Kidney (tissue), 13 donors: ENCODE measurements at regions not wholly inside any gene's neighbourhood (a gene's known extent, or its start where the extent isn't known, plus 50 kb on each side); places are given as distances from the start of the nearest gene placed in this dataset.

ENCODE experiments used
- DNase-seq, 5 donors: peaks; one replicate each; pipeline ENCODE4 v3.0.0-alpha.2; 2013 to 2020
- FAIRE-seq: peaks from 2 replicates; lab custom pipeline; 2012; peaks lifted over from hg19 to GRCh38; lab: Jason Lieb, UNC
- H3K27ac ChIP-seq, 2 donors: one replicate each; pipeline ENCODE4 v1.7.0; 2013; ENCODE audit warnings: low read depth in 2 of 2, low read length in 2 of 2, inconsistent platforms in 1 of 2
- H3K27me3 ChIP-seq: one replicate; pipeline ENCODE4 v1.7.1; 2013; ENCODE audit warnings: low read length, inconsistent platforms; ENCODE audit not compliant: control insufficient read depth, insufficient read depth
- H3K36me3 ChIP-seq, 3 donors: one replicate each; pipeline versions ENCODE4 v1.7.0 to v1.7.1; 2013; ENCODE audit warnings: low read length in 3 of 3, control low read depth in 1 of 3, inconsistent platforms in 1 of 3; ENCODE audit not compliant: insufficient read depth in 3 of 3, control insufficient read depth in 2 of 3
- H3K4me1 ChIP-seq, 3 donors: one replicate each; pipeline versions ENCODE4 v1.7.0 to v1.7.1; 2013; ENCODE audit warnings: low read length in 3 of 3, inconsistent platforms in 1 of 3, low read depth in 1 of 3; ENCODE audit not compliant: control insufficient read depth in 2 of 3, insufficient read depth in 2 of 3
- H3K4me3 ChIP-seq, 3 donors: one replicate each; pipeline versions ENCODE4 v1.7.0 to v1.8.1; 2013; ENCODE audit warnings: low read length in 3 of 3, control low read depth in 1 of 3, inconsistent platforms in 1 of 3
- H3K9ac ChIP-seq, 3 donors: one replicate each; pipeline versions ENCODE4 v1.7.0 to v1.7.1; 2013; ENCODE audit warnings: low read length in 3 of 3, control low read depth in 1 of 3, inconsistent platforms in 1 of 3
- H3K9me3 ChIP-seq, 3 donors: one replicate each; pipeline versions ENCODE4 v1.7.0 to v1.7.1; 2013; ENCODE audit warnings: low read length in 3 of 3, control low read depth in 1 of 3, inconsistent platforms in 1 of 3; ENCODE audit not compliant: control insufficient read depth in 2 of 3, insufficient read depth in 1 of 3
- CTCF ChIP-seq: IDR thresholded peaks from 3 replicates; pipeline ENCODE4 v1.5.1; 2012; ENCODE audit warnings: mild to moderate bottlenecking, moderate library complexity, borderline replicate concordance; ENCODE audit not compliant: insufficient read depth; ENCODE audit errors: extremely low read depth
- intact Hi-C: fragments of 100-400 bp; cut with DNase I; formaldehyde crosslinking; loops from one replicate; pipeline ENCODE4 v1.11.1; 2022
- donor health status: control.
- donor health status: control.
- donor health status: control.
- donor health status: control.
- donor health status: control.
- donor health status: DM: yes; HTN: yes; CAD: no.
- donor health status: Normal renal cell carcinoma (clear cell type).

- Histone ChIP-seq H3K27me3 (no peaks in the 10 kb centered on the region), H3K4me1 (peaks cover 4 to 41% (median 37%) of the 10 kb centered on the region in 3 donors), H3K27ac (peak overlapping the region; percentile 86 to 92), H3K9me3 (no peaks in the 10 kb centered on the region), H3K36me3 (peaks cover 2 to 24% (median 4%) of the 10 kb centered on the region in 3 donors), H3K4me3 (peak overlapping the region in 1 of 3 donors; percentile 12), H3K9ac (peak overlapping the region in 2 of 3 donors; percentile 43 to 48)
- intact Hi-C loops, result no loop called here
- DNase-seq, result no peak
- TF ChIP-seq CTCF, result no peak
- FAIRE-seq, result no peak
These were observed 98.5 kb downstream of the RFLNA start for GRCh38 chr12:124393414-124393790.

- Histone ChIP-seq H3K27me3 (no peaks in the 10 kb centered on the region), H3K9ac (peak overlapping the region in 2 of 3 donors; percentile 43 to 48), H3K4me3 (peak overlapping the region in 1 of 3 donors; percentile 12), H3K4me1 (peaks cover 4 to 47% (median 43%) of the 10 kb centered on the region in 3 donors), H3K9me3 (no peaks in the 10 kb centered on the region), H3K36me3 (peaks cover 2 to 19% (median 4%) of the 10 kb centered on the region in 3 donors), H3K27ac (peak overlapping the region; percentile 86 to 92)
- intact Hi-C loops, result no loop called here
- TF ChIP-seq CTCF, result no peak
- peak in 4 of 5 donors; percentile 50 to 96 (median 74) for DNase-seq
- FAIRE-seq, result no peak
These were observed 97.9 kb downstream of the RFLNA start for GRCh38 chr12:124392667-124393413.

GRCh38 chr12:124392271-124392666, 97.4 kb downstream of the RFLNA start:
- no peak for TF ChIP-seq CTCF
- no peak for FAIRE-seq
- intact Hi-C loops, result no loop called here
- Histone ChIP-seq H3K36me3 (peaks cover 0 to 13% (median 2%) of the 10 kb centered on the region in 3 donors), H3K27me3 (no peaks in the 10 kb centered on the region), H3K9ac (peak overlapping the region in 1 of 3 donors; percentile 34), H3K4me1 (peaks cover 4 to 48% (median 43%) of the 10 kb centered on the region in 3 donors), H3K4me3 (no peak overlapping the region), H3K9me3 (no peaks in the 10 kb centered on the region), H3K27ac (peak overlapping the region; percentile 86 to 92)
- DNase-seq, result peak in 4 of 5 donors; percentile 43 to 83 (median 71)
